ENCODE measurements at regions not wholly inside any gene's neighbourhood (a gene's known extent, or its start where the extent isn't known, plus 50 kb on each side); places are given as distances from the start of the nearest gene placed in this dataset.

DNA sequence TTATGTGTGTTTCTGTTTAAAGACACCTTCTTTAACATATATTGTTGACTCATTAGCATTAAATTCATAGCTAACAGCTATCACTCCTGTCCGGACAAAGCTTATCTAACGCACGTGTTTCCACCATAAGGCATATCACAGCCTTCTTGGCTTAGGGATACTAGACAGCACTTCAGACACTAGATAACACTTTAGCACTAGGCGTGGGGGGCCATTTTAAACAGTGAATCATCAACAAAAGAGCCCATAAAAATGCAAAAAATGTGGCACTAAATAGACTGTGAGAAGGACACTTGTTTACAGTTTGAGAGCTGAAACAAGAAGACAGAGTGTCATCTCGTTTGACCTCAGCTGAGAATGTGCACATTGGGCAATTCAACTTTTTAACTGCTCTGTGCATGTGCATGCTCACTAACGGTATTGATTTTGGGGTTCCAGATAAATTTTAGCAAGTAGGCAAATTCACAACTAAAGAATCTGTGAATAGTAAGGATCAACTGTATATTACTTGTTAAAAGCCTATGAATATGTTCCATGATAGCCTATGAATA, 58.9 kb upstream of the RAI2 start:
- no peak for DNase-seq (ENCODE audit: low spot score)
- Histone ChIP-seq H3K27me3 (ENCODE audit: insufficient read depth, poor library complexity, severe bottlenecking) (no peaks in the 10 kb centered on the region), H3K4me3 (ENCODE audit: severe bottlenecking) (no peak overlapping the region)

DNA sequence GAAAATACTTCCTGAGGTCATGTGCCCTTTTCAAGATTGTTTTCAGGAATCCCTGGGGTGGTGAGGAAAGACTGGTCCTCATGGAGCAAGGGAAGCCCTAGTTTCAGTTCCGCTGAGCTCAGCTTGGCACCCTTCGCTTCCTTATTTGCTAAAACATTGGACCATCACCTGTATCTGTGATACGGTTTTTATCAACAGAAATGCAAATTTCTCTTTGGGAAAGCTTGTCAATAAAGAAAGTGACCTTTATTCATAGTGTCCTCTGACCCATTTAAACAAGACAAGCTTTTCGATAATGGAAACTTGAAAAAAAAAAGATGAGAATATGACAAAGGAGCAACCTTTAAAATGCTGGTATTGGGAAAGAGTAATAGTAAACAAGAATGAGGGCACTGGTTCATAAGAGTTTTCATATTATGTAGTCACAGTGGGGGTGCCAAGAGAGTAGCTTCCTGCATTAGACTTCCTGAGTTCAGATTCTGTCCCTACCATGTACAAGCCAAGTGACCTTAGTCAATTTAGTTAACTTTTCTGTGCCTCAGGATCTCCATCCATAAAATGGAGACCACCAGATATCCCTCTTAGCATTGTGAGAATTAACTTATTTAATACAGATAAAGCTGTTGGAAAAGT, 57.0 kb upstream of the RAI2 start:
- TF ChIP-seq, protein P1, sequence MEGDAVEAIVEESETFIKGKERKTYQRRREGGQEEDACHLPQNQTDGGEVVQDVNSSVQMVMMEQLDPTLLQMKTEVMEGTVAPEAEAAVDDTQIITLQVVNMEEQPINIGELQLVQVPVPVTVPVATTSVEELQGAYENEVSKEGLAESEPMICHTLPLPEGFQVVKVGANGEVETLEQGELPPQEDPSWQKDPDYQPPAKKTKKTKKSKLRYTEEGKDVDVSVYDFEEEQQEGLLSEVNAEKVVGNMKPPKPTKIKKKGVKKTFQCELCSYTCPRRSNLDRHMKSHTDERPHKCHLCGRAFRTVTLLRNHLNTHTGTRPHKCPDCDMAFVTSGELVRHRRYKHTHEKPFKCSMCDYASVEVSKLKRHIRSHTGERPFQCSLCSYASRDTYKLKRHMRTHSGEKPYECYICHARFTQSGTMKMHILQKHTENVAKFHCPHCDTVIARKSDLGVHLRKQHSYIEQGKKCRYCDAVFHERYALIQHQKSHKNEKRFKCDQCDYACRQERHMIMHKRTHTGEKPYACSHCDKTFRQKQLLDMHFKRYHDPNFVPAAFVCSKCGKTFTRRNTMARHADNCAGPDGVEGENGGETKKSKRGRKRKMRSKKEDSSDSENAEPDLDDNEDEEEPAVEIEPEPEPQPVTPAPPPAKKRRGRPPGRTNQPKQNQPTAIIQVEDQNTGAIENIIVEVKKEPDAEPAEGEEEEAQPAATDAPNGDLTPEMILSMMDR (IDR thresholded peaks at IDR 0.05; ENCODE audit: poor library complexity, severe bottlenecking), result no peak
- no peaks in the 10 kb centered on the region for H3K27me3 ChIP-seq (ENCODE audit: insufficient read depth, poor library complexity, severe bottlenecking)
- no peak for DNase-seq (ENCODE audit: low spot score)

More for the DNA sequence above, 58.9 kb upstream of the RAI2 start:
- no peaks in the 10 kb centered on the region for H3K36me3 ChIP-seq (ENCODE audit: low read depth)
- no peaks in the 10 kb centered on the region for H3K4me1 ChIP-seq (ENCODE audit: insufficient read depth, poor library complexity, severe bottlenecking)
- no peak overlapping the region for H3K27ac ChIP-seq (ENCODE audit: poor library complexity, severe bottlenecking)
- H3K9me3 ChIP-seq (ENCODE audit: severe bottlenecking), result no peaks in the 10 kb centered on the region
- TF ChIP-seq, protein P1 (IDR thresholded peaks at IDR 0.05; ENCODE audit: poor library complexity, severe bottlenecking), result no peak
- ATAC-seq (ENCODE audit: low read depth), result no peak

DNA sequence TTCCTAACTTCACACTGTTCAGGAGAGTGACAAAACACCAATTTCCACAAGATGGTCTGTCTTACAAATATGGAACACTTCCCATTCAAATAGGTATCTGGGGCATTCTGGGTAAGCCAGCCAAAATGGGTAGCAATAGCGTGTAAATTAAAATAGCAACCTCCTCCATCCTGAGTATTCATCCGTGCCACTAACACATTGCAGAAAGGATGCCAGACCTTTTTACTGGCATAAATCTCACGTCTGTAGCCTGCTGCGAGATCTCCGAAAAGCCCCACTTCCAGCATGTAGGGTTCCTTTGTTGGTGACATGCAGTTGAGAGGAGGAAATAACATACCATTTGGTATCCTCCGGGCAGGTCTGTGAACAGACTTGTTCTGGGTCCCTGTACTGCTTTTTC, 52.7 kb upstream of the RAI2 start:
- no peak overlapping the region for H3K4me3 ChIP-seq (ENCODE audit: severe bottlenecking)
- no peak for DNase-seq (ENCODE audit: low spot score)
- no peaks in the 10 kb centered on the region for H3K9me3 ChIP-seq (ENCODE audit: severe bottlenecking)
- H3K36me3 ChIP-seq (ENCODE audit: low read depth), result no peaks in the 10 kb centered on the region
- no peaks in the 10 kb centered on the region for H3K27me3 ChIP-seq (ENCODE audit: insufficient read depth, poor library complexity, severe bottlenecking)
- TF ChIP-seq, protein P1 (IDR thresholded peaks at IDR 0.05; ENCODE audit: poor library complexity, severe bottlenecking), result no peak
- no peak overlapping the region for H3K27ac ChIP-seq (ENCODE audit: poor library complexity, severe bottlenecking)
- ATAC-seq (ENCODE audit: low read depth), result no peak
- H3K4me1 ChIP-seq (ENCODE audit: insufficient read depth, poor library complexity, severe bottlenecking), result no peaks in the 10 kb centered on the region

More for the DNA sequence above, 57.0 kb upstream of the RAI2 start:
- Histone ChIP-seq H3K36me3 (ENCODE audit: low read depth) (no peaks in the 10 kb centered on the region), H3K4me1 (ENCODE audit: insufficient read depth, poor library complexity, severe bottlenecking) (no peaks in the 10 kb centered on the region), H3K4me3 (ENCODE audit: severe bottlenecking) (no peak overlapping the region), H3K27ac (ENCODE audit: poor library complexity, severe bottlenecking) (no peak overlapping the region), H3K9me3 (ENCODE audit: severe bottlenecking) (no peaks in the 10 kb centered on the region)
- no peak for ATAC-seq (ENCODE audit: low read depth)

Data from RWPE2 (cell line).